ENCODE measurements at regions not wholly inside any gene's neighbourhood (a gene's known extent, or its start where the extent isn't known, plus 50 kb on each side); places are given as distances from the start of the nearest gene placed in this dataset.
"Not testable (repeated sequence)": the region's sequence is repeated elsewhere in the genome, so short reads cannot be mapped to it uniquely, and the experiment has no call there.

- no peak for DNase-seq
Measured at GRCh38 chr2:160550048-160550447, 56.4 kb upstream of the RBMS1 start.

- no peak for DNase-seq
Measured at GRCh38 chr2:160551259-160551658, 57.7 kb upstream of the RBMS1 start.

GRCh38 chr2:160555420-160556071 is 61.9 kb upstream of the RBMS1 start:
- no peak for DNase-seq

GRCh38 chr2:160557903-160558302 is 64.3 kb upstream of the RBMS1 start:
- DNase-seq: no peak

GRCh38 chr2:160558531-160558930 is 64.9 kb upstream of the RBMS1 start:
- no peak for DNase-seq

GRCh38 chr2:160561551-160562295 is 68.1 kb upstream of the RBMS1 start:
- peak; percentile 84 for DNase-seq

- DNase-seq: no peak
Measured at GRCh38 chr2:160562730-160563129, 69.1 kb upstream of the RBMS1 start.

- no peak for DNase-seq
Measured at GRCh38 chr2:160564591-160564990, 71.0 kb upstream of the RBMS1 start.

GRCh38 chr2:160565099-160565845 is 71.7 kb upstream of the RBMS1 start:
- no peak for DNase-seq

GRCh38 chr2:160566717-160567116 is 73.1 kb upstream of the RBMS1 start:
- no peak for DNase-seq

- no peak for DNase-seq
Measured at GRCh38 chr2:160568856-160569255, 75.2 kb upstream of the RBMS1 start.

GRCh38 chr2:160570376-160570775 is 76.8 kb upstream of the RBMS1 start:
- no peak for DNase-seq

- DNase-seq: peak; percentile 82
Measured at GRCh38 chr2:160574468-160575140, 81.0 kb upstream of the RBMS1 start.

- no peak for DNase-seq
Measured at GRCh38 chr2:160575368-160575767, 81.8 kb upstream of the RBMS1 start.

- DNase-seq: peak; percentile 49
Measured at GRCh38 chr2:160576054-160576499, 82.5 kb upstream of the RBMS1 start.

GRCh38 chr2:160577081-160577480 is 83.5 kb upstream of the RBMS1 start:
- DNase-seq: not testable (repeated sequence)

- DNase-seq: peak; percentile 58
Measured at GRCh38 chr2:160581035-160581434, 87.4 kb upstream of the RBMS1 start.

GRCh38 chr2:160581448-160581847 is 87.8 kb upstream of the RBMS1 start:
- DNase-seq: no peak

GRCh38 chr2:160582081-160582480 is 88.5 kb upstream of the RBMS1 start:
- DNase-seq: no peak

GRCh38 chr2:160582490-160583145 is 89.0 kb upstream of the RBMS1 start:
- peak; percentile 92 for DNase-seq

GRCh38 chr2:160583146-160583535 is 89.5 kb upstream of the RBMS1 start:
- DNase-seq: peak; percentile 81

GRCh38 chr2:160583813-160584537 is 90.4 kb upstream of the RBMS1 start:
- no peak for DNase-seq

Measured in fibroblast of upper back skin (primary cell).